GM18505 (cell line): ENCODE measurements at regions not wholly inside any gene's neighbourhood (a gene's known extent, or its start where the extent isn't known, plus 50 kb on each side); places are given as distances from the start of the nearest gene placed in this dataset.

Source experiments
- ATAC-seq: cut with Tn5 transposase; IDR thresholded peaks from one replicate; pipeline ENCODE4 v1.9.1; 2021; ENCODE audit not compliant: unreplicated experiment
- POLR2A ChIP-seq: IDR thresholded peaks from 4 replicates; pipeline ENCODE4 v1.6.1; 2011; ENCODE audit warnings: borderline replicate concordance; ENCODE audit not compliant: insufficient read depth, insufficient read length; ENCODE audit errors: extremely low read depth

DNA sequence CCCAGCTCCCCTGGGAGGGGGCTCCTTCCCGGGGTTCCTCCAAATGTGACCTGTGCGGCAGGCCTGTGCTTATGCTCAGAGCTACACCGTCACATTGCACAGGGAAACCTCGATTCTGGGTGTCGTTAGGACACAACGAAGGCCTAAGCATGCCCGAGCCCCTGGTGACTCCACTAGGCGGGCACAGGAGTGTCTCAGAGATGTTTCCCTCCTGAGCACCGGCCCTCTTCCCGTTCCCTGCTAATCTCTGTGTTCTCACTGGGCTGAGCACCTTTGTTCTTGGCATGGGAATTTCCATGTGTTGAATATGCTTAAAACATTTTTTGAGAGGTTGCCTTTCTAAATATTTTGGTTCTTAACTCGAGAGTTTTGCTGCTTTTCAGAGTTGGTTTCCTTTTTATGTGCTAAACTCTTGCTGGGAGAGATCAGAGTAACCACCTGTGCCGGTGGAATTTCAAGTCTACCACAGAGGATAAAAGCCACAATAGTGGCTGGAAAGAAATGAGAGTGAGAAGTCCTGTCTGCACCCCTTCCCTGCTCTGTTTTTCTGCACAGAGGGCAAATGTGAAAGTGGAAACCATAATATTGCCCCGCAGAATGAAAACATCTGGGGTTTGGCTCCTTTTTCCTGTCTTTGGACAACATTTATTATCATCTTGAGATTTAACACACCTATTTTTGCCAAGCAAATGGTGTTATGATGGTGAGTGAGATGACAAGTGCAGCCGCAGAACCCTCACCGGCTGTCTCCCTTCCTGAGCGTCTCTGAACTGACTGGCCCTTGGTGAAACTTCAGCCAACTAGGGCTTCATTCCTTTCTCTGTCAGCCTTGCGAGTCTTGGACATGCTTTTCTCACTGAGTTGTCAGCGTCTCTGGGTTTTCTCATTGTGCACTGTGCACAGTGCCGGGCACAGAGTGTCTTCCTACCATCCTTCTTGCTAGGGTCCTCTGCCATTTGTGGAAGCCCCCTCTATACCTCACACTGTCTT is 154.1 kb downstream of the VAPA start:
- TF ChIP-seq POLR2A: no peak
- ATAC-seq: no peak

DNA sequence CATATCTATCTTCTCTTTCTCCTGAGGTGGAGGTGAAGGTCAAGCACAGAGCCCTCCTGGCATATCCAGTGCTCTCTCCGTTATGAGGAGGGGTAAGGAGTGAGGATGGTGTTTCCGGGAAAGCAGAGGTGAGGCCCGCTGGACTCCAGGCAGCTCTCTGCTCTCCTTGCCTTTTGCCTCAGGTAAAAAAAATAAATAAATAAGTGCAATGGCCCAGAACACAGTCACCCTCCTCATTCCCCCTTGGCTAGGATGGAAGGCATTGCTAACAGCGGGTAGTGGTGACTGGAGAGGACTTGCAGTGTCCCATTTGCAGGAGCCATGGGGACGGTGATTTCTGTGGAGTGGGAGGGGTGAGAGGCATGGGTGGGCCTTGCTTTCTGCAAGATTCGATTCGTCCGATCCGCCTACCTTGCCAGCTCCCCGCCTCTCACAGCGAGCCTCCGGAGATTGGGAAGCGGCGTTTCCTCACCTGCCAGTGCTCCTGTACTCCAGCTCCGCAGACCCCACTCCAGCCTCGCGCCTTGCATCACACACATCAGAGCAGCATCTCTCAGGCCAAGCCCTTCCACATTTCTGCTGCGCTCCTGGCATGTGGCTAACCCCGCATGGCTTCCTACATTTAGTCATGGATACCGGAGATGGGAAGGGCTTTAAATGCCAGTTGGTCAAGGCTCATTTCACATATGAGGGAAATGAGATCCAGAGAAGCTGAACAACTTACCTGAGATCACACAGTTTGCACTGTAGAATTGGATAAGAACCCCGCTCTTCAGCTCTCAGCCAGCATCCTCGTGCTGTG is 155.2 kb downstream of the VAPA start:
- ATAC-seq: no peak
- no peak for TF ChIP-seq POLR2A

DNA sequence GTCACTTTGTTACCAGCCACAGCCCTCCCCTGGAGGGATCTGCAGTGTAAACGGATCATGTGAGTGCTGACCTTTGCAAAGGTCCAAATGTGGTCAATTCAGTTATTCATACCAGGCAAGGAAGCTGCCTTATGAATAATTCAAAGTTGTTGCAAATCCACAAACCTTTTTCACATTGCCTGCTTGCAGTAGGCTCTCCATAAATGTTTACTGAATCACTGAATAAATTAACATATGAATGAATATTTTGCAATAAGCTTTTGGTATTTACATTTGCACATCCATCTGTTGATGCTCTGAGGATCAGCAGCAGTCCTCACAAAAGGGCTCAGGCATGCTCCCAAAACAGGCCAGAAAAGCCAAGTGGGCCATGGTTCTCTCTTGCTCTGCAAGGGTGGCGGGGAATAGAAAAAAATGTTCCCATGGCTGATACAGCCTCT is 156.8 kb downstream of the VAPA start:
- no peak for TF ChIP-seq POLR2A
- ATAC-seq: no peak

DNA sequence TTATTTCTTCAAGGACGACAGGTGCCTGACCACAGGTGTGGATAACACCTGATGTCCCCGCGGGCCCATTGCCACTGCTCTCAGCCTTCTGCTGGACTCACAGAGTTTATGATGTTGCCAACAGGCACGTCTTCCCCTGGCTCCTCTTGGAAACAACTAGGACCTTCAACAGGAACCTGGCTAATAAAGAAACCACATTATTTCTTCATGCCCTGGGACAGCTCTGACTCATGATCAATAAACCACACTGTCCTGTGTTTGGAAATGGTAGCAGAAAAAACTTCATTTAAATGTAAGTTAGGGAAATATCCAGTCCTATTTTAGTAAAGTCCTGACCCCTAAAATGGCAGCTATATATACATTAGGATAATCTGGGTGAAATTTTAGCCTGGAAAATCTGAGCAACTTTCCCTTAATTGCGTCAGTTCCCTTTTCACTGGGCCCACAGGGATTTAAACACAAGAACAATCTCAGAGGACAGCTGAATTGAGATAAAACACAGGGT is 158.9 kb downstream of the VAPA start:
- ATAC-seq: no peak
- TF ChIP-seq POLR2A: no peak

DNA sequence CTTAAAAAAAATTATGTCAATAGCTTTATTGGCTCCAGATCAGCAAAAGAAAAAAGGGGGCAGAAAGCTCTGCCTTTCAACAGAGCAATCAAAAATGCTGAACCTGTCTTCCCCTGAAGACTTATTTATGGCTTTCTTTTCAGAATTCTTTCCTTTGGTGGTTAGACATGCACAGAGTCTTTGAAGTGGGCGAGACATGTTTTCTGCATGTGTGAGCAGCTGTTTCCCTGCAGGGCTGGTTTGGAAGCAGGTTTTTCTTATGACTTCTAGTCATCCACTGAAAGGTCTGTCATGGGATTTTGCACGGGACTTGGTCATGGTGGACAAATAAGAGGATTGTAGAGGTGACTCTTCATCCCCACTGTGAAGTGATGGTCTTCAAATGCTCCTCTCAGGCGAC is 160.3 kb downstream of the VAPA start:
- TF ChIP-seq POLR2A: no peak
- ATAC-seq: no peak

DNA sequence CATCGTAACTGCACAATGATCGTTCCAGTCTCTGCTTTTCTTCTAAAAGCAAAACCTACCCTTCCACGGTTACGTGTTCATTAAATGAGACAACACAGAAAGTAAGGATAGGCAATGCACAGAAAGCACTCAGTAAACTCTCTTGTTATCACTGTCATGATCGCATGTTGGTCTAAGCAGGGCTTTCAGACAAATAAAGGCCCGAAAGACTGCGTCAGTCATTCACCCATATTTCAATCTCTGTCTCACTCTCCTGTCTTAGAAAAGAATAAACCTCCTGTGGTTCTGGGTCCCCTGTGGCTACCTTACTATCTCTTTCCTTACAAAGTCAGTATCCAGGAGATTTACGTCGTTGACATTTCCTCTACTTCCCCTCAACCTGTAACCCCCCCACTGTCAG is 160.9 kb downstream of the VAPA start:
- no peak for TF ChIP-seq POLR2A
- no peak for ATAC-seq

DNA sequence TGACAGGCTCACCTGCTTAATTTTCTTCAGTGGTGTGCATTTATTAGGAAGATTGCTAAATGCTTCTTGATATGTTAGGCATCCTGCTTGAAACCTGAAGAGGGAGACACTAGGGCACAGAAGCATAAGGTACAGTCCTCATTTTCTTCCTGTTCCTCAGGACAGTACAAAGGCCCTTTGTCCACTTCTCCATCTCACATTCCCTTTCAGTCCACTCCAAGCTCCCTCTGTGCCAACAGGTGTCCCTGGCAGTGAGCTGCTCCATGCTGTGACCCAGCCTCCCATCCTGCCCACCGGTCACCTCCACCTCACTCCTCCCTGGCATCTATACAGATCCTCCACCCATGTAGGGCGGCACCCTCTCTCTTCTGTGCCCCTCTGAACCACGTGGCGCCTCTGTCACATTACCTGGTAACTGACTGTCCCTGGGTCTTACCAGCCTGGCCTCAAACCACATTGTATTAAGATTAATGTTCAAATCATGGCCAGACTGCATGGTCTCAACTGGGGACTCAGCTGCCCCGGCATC is 162.8 kb downstream of the VAPA start:
- no peak for ATAC-seq
- no peak for TF ChIP-seq POLR2A

DNA sequence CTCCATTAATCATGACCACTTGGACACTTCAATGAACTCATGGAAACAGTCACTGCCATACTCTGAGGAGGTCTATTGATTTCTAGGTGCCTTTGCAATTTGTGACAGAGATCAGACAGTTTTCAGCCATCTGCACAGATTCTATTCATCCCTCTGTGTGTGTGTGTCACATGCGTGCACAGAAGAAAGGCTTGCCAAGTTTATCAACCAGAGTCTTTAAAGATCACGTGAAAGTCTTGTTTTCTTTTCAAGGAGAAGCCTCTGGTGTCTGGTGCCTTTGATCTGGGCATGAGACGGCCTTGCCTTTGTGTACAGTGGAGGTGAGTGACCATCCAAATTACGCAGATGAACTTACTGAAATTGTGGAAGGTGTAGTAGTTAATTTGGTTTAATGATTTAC is 164.2 kb downstream of the VAPA start:
- no peak for ATAC-seq

DNA sequence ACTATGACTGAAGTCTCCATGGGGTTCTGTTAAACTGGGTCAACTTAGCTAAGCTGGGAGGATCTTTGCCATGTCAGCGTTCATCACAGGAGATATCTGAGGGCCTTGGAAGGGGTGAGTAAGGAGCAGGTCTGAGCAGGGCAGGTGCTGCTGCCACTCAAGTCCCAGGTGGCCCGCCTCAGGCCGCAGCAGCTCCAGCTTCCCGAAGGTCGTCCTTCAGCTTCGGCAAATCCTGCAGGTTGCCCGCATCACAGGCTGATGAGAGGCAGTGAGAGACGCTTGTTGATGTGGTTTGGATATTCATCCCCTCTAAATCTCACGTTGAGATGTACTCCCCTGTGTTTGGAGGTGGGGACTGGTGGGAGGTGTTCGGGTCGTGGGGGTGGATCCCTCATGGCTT is 166.6 kb downstream of the VAPA start:
- ATAC-seq: no peak
- TF ChIP-seq POLR2A: no peak

More for the DNA sequence above, 164.2 kb downstream of the VAPA start:
- no peak for TF ChIP-seq POLR2A

DNA sequence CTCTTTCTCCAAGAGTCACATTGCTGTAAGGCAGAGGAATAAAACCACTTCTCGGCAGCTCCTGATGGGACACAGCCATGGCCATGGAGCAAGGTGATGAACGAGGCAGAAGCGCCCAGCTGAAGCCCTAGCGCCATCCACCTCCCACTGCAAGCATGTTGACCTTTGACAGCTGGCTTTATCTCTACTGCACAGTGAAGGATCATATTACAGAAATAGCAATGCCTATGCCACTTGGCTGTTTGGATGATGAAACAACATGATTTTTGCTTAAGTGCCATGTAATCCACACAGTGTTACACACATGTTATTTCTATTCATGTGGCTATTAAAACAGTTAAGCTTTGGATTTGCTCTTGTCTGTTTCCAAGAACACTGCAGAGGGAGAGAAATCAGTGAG is 167.7 kb downstream of the VAPA start:
- no peak for TF ChIP-seq POLR2A
- ATAC-seq: no peak

DNA sequence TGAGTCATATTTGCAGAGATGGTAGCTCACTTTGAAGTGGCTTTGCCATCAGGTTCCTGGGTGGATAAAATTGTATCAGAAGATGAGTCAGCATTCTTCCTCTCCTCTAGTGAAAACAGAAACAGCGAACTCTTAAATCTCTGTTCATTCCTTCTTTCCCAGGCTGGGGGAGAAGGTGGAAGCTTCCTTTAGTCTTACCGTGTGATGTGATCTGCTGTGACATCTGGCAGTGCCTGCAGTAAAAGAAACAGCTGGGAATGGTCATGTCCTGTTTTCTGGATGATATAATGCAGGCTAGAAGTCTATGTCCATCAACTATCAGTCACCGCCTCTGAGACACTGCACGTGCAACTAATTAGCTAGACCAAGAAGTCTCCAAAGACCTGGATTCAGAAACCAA is 171.6 kb downstream of the VAPA start:
- TF ChIP-seq POLR2A: no peak

DNA sequence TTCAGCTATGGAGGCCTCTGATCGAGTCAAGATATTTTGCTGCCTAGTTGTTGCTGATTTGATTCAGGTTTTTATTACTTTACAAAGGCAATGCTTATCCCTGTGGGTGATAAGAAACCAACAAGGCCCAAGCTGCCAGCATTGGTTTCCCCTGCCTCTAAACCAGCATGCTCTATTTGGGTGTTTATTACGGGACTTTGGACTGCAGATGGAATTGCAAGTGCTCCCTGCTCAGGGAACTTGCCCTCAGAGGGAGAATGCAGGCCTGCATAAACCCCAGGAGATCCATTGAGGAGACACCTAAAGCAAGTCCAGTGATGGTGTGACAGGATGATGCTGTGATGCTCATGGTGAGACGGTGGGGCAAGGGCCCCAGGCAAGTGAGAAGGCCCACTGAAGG is 172.1 kb downstream of the VAPA start:
- TF ChIP-seq POLR2A: no peak
- ATAC-seq: no peak

More for the DNA sequence above, 171.6 kb downstream of the VAPA start:
- ATAC-seq: no peak

DNA sequence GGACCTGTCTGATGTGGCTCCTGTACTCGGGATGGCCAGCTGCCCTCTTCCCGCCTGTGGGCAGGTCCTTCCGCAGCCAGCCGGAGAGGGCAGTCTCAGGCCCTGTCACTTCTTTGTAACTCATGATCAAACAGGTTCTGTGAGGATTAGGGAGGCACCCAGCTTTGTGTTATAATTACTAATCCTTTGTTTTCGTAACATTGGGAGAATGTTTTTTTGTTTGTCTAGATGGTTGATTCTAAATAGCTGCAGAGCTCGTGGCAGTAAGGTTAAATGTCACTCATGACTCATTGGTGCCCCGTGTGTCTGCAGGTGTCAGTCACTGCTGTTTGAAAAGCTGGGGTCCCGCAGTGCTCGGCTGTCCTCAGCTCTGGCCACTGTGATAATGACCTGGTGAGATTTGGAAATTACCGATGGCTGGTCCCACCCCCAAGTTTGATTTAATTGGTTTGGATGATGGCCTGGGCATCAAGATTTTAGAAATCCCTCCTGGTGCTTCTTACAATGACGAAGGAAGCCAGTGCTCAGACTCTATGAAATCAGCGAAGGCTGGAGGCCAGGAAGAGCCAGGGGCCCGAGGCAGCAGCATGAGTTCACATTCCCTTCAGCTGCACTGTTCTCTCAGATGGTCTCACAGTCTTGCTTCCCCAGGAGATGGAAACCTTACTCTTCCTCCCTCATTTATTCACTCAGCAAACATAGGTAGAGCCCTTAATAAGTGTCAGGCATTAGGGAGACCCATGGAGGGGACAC is 172.8 kb downstream of the VAPA start:
- ATAC-seq: no peak
- no peak for TF ChIP-seq POLR2A

DNA sequence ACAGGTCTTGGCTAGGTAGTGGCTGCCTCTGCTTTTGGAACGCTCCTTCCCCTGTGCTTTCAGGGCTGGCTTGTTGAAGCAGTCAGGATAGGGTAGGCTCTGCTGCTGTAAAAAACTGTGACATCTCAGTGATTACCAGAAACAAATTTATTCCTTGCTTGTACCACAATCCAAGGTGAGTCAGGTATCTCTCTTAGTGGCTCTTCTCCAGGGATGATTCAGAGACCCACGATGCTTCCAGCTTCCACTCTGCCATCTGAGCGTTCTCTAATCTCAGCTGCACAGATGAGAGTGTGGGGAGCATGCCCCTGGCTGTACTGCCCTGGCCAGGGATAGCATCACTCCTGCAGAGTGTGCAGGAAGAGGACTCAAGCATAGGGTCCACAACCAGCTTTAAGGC is 174.9 kb downstream of the VAPA start:
- no peak for TF ChIP-seq POLR2A
- no peak for ATAC-seq

DNA sequence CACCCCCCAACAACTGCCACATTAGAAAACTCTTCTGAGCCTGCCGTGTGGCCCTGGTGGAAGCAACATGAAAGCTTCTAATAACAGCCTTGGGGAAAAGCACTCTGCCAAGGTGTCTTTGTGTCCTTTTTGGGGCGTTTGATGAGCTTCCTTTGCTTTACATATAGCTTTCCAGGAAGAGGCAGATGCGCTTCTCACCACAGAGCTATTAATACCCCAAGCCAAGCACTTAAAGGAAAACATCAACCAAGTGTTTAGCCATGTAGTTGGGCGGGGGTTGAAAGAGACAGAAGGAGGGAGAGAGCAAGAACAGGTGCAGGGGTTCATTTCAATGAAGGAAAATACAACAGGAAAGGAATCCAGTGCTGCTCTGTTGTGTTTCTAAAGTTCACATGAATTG is 176.1 kb downstream of the VAPA start:
- no peak for TF ChIP-seq POLR2A
- no peak for ATAC-seq
